ENCODE measurements at regions not wholly inside any gene's neighbourhood (a gene's known extent, or its start where the extent isn't known, plus 50 kb on each side); places are given as distances from the start of the nearest gene placed in this dataset.
"Not testable (repeated sequence)": the region's sequence is repeated elsewhere in the genome, so short reads cannot be mapped to it uniquely, and the experiment has no call there.

GRCh38 chr7:91457208-91457607 lies 193.0 kb downstream of the FZD1 start:
- DNase-seq (ENCODE audit: low spot score): no peak

- no peak for DNase-seq (ENCODE audit: low spot score)
Measured at GRCh38 chr7:91459539-91459938, 195.3 kb downstream of the FZD1 start.

GRCh38 chr7:91462316-91462715 lies 198.1 kb downstream of the FZD1 start:
- no peak for DNase-seq (ENCODE audit: low spot score)

- DNase-seq (ENCODE audit: low spot score): no peak
Measured at GRCh38 chr7:91463330-91463729, 199.1 kb downstream of the FZD1 start.

GRCh38 chr7:91465595-91466061 lies 201.4 kb downstream of the FZD1 start:
- no peak for DNase-seq (ENCODE audit: low spot score)

GRCh38 chr7:91468256-91468655 lies 204.0 kb downstream of the FZD1 start:
- no peak for DNase-seq (ENCODE audit: low spot score)

- DNase-seq (ENCODE audit: low spot score): no peak
Measured at GRCh38 chr7:91473619-91474018, 209.4 kb downstream of the FZD1 start.

- no peak for DNase-seq (ENCODE audit: low spot score)
Measured at GRCh38 chr7:91474074-91474473, 209.8 kb downstream of the FZD1 start.

- DNase-seq (ENCODE audit: low spot score): not testable (repeated sequence)
Measured at GRCh38 chr7:91480470-91480869, 216.2 kb downstream of the FZD1 start.

- DNase-seq (ENCODE audit: low spot score): no peak
Measured at GRCh38 chr7:91491868-91492267, 227.6 kb downstream of the FZD1 start.

GRCh38 chr7:91492317-91492716 lies 228.1 kb downstream of the FZD1 start:
- DNase-seq (ENCODE audit: low spot score): no peak

GRCh38 chr7:91492773-91493172 lies 228.5 kb downstream of the FZD1 start:
- DNase-seq (ENCODE audit: low spot score): no peak

GRCh38 chr7:91494450-91494849 lies 230.2 kb downstream of the FZD1 start:
- no peak for DNase-seq (ENCODE audit: low spot score)

GRCh38 chr7:91496251-91496820 lies 232.1 kb downstream of the FZD1 start:
- no peak for DNase-seq (ENCODE audit: low spot score)

GRCh38 chr7:91497277-91497676 lies 233.0 kb downstream of the FZD1 start:
- DNase-seq (ENCODE audit: low spot score): not testable (repeated sequence)

- no peak for DNase-seq (ENCODE audit: low spot score)
Measured at GRCh38 chr7:91503934-91504555, 239.8 kb downstream of the FZD1 start.

GRCh38 chr7:91504919-91505318 lies 240.7 kb downstream of the FZD1 start:
- no peak for DNase-seq (ENCODE audit: low spot score)

GRCh38 chr7:91506966-91507365 lies 242.7 kb downstream of the FZD1 start:
- DNase-seq (ENCODE audit: low spot score): not testable (repeated sequence)

- not testable (repeated sequence) for DNase-seq (ENCODE audit: low spot score)
Measured at GRCh38 chr7:91511861-91512260, 247.6 kb downstream of the FZD1 start.

GRCh38 chr7:91512958-91513357 lies 248.7 kb downstream of the FZD1 start:
- no peak for DNase-seq (ENCODE audit: low spot score)

- no peak for DNase-seq (ENCODE audit: low spot score)
Measured at GRCh38 chr7:91514591-91514990, 250.4 kb downstream of the FZD1 start.

- no peak for DNase-seq (ENCODE audit: low spot score)
Measured at GRCh38 chr7:91515961-91516360, 251.7 kb downstream of the FZD1 start.

GRCh38 chr7:91517201-91517785 lies 253.1 kb downstream of the FZD1 start:
- no peak for DNase-seq (ENCODE audit: low spot score)
